Glomerular visceral epithelial cell (primary cell): ENCODE measurements at regions not wholly inside any gene's neighbourhood (a gene's known extent, or its start where the extent isn't known, plus 50 kb on each side); places are given as distances from the start of the nearest gene placed in this dataset.
"Not testable (repeated sequence)": the region's sequence is repeated elsewhere in the genome, so short reads cannot be mapped to it uniquely, and the experiment has no call there.

ENCODE experiments used
- DNase-seq: peaks from one replicate; pipeline ENCODE4 v3.0.0-alpha.2; 2016; ENCODE audit errors: extremely low spot score

DNA sequence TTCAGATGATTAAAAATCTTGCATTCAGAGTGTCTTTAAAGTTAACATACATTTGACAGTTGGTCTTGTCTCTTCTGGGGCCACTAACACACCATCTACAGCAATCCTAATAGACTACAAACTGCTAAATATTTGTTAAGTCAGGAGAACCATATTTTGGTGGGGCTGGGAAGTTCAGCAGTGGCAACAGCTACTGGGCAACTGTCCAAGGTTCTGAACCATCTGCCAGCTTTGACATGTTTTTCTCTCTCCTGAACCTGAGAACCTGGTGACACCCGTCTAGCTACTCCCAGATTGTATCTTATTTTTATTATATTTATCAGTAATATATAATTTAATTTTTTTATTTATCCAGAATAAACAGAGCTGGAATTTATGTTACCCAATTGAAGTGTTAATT lies 199.0 kb upstream of the DPYD start:
- DNase-seq = peak; percentile 23

DNA sequence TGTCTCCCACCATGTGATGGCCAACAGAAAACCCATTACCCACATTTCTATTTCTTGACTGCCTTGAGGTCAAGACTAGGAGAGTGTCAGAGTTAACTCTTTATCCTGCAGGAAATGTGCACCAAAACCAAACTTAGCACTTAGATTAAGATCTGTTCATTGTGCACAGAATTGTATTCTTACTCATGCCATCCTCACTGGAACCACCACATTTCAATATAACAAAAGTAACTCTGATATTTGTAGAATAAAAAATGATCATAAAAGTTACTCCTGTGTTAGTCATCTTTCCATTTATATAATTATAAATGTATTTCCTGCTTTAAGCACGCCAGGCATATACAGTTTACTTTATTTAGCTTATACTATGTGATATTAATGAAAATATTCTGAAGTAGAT lies 193.0 kb upstream of the DPYD start:
- no peak for DNase-seq

DNA sequence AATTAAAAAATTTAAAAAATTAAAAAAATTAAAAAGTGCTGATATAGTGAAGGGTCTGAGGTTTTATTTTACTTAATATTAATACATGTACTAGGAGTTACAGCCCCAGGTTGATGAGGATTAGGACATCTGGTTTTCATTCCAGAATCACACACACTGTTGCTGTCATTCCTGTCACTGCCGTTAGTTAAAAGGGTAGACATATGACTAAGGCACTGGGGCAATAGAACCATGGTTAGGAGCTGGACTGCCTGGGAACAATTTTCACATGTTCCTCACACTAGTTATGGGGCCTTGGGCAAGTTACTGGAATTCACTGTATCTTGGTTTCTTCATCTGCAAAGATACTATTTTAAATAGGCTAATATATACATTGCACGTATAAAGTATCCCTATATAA lies 191.8 kb upstream of the DPYD start:
- DNase-seq = no peak

DNA sequence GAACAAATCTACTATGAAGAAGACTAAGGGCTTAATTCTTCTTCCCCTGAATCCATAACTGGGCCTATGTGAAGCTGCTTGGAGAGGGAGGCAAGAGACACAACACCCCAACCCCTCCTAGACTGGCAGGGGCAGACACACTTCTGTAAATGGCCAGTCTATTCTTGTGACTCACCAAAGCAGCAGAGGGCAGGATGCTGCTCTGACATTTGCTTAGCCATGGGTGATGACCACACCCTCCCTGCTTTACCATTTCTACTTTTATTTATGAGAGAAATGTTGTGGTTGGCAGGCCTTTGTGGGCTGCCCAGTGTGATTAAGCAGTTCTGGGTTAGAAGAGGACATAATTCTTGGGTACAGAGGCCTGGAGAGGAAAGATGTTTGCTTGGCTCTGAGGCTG lies 189.8 kb upstream of the DPYD start:
- peak; percentile 86 for DNase-seq

DNA sequence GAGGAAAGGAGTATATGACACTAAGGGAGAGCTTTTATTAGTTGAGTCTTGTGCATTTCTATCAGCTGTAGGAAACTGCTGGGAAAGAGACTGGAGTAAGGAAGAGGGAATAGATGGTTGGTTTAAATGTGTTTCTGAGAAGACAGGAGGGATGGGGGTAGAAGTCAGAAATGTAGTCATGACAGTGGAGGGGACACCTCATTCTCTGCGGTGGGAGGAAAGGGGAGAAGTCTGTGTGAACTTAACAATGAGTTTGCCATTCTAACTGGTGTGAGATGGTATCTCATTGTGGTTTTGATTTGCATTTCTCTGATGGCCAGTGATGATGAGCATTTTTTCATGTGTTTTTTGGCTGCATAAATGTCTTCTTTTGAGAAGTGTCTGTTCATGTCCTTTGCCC lies 187.5 kb upstream of the DPYD start:
- DNase-seq = not testable (repeated sequence)

DNA sequence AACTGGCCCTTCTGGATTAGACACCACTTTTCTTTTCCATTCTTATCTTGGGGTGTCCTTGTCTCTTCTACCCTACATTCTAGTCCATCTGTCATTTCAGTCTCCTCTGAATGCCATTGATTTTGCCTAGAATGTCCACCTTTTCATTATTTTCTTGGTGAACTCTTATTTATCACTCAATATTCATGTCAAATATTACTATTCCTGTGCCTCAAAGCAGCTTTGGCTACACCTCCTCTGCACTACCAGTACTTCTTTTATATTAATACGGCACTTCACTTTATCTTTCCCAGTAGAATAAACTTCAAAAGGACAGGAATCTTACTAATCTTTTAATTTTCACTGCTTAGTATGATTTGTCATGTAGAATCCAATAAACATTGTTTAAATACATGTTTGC lies 186.4 kb upstream of the DPYD start:
- DNase-seq = no peak

DNA sequence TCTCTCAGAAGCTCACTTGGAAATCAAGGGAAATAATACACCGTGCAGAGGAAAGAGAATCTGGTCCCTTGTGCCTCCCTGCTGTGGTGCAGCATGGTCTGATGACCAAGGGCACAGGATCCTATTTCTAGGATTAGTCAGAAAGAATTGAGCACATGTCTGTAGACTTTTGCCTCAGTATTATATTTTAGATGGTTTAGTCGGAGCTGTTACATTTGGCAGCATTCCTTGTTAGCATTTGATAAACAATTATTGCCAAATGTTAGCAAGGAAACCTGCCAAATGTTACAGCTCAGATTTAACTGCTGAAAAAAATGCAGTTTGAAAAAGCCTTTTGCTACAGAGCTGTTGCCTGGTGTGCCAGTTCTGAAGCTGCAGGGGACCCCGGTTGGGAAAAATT lies 183.5 kb upstream of the DPYD start:
- DNase-seq = no peak

DNA sequence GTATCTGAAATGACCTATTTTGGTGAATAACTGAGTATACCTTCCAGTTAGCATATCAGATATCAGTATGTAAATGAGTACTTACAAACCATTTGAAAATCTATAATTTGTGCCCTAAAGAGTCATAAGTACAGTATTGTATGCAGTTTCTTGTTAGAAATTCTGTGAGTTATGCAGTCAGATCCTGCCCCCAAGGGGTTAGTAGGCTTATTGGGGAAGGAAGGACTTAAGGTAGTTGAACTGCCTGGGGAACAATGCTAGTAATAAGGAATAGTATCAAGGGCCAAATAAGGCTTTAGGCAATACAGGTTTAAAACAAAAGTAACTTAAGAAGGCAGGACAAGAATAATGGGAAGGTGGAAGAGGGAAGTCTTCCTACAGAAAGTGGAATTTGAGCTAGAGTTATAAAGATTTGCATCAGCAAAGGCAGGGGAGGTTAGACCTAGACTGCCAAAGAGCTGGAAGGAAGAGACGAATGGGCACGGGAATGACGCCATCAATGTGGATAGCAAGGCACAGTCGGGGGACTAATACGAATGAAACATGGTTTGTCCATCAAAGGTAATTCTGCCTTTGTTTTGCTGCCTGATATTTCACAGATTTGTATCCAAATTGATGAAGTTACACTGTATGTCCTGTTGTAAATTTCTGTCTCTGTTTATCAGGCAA lies 182.9 kb upstream of the DPYD start:
- no peak for DNase-seq

DNA sequence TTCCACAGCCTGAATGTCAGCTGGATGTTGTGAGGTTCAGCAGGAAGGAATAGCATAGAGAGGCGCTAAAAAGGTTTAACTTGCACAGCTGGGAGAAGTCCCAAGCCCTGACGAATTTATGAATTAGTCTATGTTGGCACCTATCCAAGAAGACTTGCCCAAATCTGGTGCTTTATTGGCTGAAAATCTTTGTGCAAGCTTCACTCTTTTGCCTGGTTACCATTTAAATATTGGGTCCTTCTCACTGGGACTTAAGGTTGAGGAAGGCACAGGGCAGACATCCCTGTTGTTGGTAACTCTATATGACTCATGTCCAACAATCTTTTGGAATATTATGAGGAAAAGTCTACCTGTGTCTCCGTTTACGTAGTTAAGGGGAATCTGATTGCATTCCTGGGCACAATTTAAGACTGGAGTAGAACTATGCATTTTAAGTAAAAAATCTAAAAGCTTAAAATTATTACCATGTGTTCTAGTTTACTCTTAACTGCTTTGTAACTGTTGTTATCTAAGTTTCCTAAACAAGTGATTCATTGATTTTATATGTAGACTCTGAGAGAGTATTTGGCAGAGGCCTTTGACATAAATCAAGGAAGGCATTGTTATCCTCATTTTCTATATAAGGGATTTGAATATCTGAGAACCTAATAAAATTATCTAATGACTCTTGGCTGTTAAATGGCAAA lies 181.7 kb upstream of the DPYD start:
- DNase-seq = no peak

DNA sequence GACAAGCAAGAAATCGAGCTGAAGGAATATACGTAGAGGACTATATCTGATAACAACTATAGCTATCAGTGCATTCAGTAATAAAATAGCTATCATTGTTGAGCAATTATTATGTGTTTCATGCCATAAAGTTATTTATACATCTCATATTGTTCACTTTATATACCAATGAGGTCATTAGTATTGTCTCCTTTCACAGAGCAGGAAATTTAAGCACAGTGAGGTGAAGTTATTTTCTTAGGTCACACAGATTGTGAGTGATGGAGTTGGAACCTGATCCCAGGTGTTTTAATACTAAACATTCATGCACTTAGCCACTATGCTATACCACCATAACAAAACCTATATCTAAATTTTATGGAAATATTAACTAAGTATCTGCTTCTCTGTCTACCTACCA lies 180.5 kb upstream of the DPYD start:
- DNase-seq = no peak

DNA sequence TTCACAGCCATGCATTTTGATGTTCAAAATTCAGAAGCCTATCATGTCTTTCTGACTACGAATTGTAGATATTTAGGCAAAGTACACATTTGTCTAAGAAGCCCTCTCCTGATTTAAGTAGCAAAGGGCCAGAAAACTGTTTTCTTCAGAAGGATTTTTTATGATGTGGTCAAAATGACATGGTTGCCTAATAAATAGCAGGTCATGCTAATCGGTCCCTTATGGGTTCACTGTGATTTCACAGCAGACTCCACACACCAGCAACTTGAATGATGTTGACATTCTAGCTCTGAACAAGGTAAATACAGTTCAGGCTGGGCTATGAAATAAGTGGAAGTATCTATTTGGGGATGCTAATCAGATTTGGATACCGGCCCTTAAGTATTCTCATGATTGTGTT lies 178.7 kb upstream of the DPYD start:
- no peak for DNase-seq

DNA sequence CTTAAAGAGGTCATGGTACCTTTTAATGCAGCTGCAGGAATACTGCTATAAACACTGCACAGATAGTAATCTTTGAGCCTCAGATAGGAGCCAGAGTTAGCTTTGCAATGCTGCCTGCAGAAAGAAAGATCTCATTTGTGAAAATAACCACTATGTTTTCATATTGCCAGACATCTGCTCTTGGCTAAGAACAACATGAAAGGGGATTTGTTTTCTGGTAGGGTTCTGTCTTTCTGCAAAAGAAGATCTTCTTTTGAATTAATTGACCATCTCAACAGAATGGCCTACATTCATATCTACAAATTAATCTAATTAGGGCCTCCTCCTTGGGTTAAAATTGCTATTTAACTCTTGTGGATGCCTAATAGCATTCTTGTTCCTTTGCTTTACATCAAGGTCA lies 177.6 kb upstream of the DPYD start:
- no peak for DNase-seq

DNA sequence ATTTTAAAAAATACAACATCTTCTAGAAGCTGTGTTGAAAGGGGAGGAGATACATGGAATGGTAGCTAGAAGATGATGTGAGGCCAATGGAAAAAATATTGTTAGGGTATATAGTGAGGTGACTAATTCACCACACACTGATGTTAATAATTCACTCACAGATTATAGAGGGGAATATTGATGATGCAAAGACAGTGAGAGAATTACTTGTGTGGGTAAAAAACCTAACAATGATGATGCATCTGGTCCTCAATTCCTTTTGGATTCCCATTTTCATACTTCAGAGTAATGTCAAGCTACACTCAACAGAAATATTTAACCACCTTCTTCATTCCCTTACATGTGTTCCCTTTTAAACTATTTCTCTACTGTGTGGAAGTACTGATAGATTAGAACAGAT lies 169.5 kb upstream of the DPYD start:
- peak; percentile 81 for DNase-seq

DNA sequence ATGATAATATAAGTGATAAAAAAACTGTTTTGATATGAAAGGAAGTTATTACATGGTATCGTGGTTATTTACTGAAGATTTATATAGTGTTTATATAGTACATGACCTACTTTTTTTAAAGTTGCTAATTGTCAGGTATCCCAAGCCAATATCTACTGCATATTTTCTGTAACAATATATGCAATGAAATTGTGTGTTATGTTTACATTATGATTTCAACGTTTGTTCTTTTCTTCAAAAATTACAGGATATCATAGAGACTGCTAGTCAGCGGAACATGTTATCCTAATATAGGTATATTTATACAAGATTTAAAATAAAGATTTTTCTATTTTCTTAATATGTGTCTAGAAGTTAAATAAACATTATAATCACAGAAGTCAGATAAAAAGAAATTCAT lies 167.5 kb upstream of the DPYD start:
- DNase-seq = no peak

DNA sequence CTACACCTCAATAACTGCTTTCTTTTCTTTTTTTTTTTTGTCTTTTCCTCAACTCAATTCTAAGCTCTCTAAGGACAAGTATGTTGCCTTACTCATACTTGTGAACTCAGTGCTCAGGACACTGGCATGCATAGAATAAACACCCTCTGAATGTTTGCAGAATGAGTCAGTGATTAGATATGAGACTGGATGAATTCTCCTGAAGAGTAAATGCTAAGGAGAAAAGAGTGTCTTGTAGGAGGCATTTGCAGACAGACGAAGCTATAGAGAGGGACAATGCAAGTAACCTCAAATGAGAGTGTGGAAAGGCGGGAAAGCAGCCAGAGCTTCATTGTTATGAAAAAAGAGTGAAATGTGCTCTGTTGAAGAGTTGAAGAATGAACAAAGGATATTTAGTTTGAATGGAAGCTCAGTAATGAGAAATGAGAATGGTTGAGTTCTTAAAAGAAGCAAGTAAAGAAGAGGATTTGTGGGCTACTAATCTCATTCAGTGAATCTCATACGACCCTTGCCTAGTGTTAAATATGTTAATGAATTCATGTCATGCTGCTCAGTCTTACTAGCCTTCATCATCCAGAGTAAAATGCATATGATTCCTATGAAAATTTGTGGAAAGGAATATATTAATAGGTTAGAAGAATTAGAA lies 166.1 kb upstream of the DPYD start:
- DNase-seq = peak; percentile 96

DNA sequence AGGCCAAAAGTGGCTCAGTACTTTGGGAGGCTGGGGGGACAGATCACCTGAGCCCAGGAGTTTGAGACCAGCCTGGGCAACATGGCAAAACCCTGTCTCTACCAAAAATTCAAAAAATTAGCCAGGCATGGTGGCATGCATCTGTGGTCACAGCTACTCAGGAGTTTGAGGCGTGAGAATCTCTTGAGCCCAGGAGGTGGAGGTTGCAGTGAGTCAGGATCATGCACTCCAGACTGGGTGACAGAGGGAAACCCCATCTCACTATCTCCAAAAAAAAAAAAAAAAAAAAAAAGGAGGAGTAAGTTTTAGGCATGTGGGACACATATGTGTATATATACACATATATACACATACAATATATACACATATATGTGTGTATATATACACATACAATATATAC lies 165.3 kb upstream of the DPYD start:
- DNase-seq = peak; percentile 93

DNA sequence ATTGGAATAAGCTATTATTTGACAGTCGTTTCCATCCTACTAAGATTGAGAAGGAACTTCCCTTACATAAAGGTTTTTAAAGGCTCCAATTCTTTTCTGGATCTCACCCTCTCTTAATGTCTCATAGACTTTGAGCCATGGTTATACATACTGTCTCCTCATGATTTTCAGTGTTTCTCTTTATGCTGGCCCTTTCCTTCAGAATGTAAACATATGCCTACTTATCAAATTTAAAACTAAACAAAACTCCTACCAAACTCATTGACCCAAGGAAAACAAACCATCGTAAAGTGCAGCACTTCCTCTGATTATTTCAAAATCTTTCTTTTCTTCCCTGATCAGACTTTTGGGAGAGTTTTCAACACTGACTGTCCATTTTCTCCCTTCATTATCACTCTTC lies 163.4 kb upstream of the DPYD start:
- no peak for DNase-seq

DNA sequence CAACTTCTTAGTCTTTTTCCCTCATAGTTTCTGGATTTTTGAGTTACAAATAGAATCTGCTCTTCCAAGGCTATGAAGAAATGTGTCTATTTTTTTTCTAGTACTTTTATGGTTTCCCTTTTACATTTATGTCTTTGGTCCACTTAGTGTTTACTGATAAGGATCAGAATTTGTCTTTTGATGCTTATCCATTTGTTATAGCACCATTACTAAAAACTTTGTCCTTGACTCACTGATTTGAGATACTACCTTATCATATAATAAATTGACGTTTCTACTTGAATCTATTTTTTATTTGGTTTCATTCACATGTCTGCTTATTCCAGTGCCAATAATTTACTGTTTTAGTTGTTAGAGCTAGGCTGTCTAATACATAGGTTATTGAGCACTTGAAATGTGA lies 161.1 kb upstream of the DPYD start:
- no peak for DNase-seq

DNA sequence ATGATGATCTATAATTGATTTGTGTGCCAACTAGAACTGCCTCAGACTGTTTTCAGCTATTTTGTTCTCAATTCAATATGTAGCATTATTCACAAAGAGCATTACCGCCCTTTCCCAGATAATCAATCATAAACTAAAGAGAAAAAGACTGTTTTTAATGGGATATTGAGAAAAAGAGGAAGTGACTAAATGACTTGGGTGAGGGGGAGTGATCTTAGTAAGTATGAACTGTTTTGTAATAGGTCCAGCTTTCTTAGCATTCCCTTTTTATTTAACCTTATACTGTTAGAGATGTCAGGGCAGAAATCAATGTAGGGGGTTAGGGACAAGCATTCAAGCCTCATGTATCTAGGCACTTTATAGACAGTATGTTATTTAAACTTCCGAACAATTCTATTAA lies 157.8 kb upstream of the DPYD start:
- DNase-seq = no peak

DNA sequence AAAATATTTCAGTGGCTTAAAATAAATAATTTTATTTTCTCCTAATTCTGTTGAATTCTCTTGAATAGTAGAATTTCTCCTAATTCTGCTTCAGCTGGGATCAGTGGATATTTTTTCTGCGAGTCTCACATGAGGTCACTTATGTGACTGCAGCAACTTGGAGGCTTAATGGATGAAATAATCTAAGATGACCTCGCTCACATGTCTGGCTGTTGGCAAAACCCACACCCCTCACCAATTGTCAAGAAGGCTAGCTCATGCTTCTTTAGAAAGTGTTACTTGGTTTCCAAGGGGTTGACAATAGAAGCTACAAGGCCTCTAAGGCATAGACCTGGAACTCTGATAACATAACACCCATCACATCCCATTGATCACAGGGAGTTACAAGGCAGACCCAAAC lies 156.9 kb upstream of the DPYD start:
- DNase-seq = peak; percentile 60

DNA sequence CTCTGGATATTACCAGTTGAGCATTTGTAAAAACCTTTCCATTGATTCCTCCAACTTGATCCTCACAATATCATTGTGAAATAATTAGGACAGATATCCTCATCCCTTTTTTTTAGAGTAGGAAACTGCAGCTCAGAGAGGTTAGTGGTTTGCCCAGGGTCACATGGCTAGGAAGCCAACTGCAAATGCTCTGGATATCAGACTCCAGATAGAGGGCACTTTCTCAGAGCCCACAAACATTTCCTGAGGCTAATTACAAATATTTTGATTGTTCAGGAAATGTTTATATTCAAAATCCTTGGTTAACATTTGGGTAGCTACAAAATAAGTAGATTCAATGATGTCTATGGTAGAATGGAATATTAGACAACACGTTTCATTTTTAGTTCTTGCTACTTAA lies 154.8 kb upstream of the DPYD start:
- DNase-seq = no peak

DNA sequence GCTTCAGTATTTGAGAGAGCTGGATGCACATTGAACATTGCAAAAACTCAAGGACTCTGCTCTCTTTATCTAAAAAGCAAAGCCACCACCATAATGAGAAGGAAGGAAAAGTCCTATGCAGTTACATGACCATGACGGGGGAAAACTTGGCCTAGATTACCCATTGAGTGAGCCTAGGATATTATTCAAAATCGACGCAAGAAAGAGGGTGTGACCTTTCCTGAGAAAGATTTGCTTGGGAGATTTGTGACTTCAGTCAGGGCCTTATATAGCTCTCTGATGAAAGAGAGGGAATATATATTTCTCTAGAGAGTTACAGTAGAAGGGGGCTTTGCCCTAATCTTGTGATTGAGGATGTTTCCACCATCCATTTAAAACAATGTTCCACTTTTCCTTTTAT lies 153.0 kb upstream of the DPYD start:
- DNase-seq = no peak

DNA sequence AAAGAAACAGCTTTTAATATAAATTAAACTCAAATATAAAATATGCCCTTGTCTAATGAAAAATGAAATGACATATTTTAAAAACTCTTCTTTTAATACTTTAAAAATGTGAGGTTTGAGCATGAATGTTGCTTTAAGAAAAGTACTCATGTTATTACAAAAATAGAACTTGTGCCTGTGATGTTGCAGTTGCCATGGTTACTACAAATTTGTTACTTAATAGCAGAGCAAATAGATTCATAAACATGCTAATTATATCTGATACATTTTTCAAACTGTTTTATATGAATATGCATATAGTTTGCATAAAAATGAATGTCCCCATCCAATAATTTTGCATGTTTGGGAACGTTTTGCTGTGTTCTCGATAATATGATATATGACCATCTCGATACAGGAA lies 152.3 kb upstream of the DPYD start:
- no peak for DNase-seq

DNA sequence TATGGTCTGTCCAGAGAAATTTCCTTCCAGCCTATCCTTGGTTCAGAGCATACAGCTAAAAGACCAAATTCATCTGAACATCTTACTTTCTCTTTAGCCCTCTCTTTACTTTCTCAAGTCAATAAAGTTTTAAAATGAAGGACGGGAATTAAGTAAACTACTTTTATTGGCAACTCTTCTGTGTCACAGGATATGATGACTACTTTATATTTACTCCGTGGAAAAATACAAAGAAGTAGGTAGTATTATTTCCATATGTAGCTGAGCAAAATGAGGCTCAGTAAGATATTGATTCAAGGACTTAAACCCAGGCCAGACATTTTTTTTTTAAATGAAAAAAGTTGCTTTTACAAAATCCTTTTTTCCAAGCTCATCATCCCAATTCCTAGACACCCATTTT lies 151.2 kb upstream of the DPYD start:
- DNase-seq = no peak
